GM18858 (cell line): ENCODE measurements at regions not wholly inside any gene's neighbourhood (a gene's known extent, or its start where the extent isn't known, plus 50 kb on each side); places are given as distances from the start of the nearest gene placed in this dataset.

Source experiments
- ATAC-seq: cut with Tn5 transposase; IDR thresholded peaks from one replicate; pipeline ENCODE4 v1.9.1; 2021; ENCODE audit not compliant: unreplicated experiment

DNA sequence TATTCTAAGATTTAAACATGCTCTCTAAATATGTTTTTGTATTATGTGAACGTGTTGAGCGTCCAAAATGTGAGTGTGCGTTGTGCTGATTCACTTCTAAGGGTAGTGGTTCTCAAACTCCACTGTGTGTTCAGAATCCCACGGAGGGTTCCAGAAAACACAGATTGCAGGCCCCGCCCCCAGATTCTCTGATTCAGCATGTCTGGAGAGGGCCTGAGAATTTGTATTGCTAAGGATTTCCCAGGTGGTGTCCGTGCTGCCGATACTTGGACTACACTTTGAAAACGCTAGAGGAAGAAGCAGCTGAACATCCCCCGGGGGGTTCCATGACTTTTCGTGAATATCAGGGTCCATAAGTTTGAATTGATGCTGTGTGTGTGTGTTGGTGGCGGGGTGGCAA, 1043.2 kb upstream of the WWC1 start:
- ATAC-seq: no peak

DNA sequence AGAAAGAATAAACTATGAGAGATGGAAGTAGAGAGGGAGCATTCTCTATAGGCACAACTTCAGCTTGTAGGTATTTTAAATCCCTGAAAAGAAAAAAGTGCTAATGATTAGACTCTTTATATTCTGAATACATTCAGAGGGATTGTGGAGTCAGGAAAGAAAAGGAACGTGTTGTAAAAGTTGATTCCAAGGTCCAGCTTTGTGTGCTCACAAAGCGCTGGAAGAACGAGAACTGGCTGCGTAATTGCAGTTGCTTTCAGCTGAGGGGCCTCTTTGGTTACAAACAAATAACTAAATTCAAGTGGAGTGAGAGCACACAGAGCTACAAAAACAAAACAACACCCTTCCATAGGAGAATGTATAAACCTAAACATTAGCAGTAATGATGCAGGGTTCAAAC, 1040.4 kb upstream of the WWC1 start:
- no peak for ATAC-seq

DNA sequence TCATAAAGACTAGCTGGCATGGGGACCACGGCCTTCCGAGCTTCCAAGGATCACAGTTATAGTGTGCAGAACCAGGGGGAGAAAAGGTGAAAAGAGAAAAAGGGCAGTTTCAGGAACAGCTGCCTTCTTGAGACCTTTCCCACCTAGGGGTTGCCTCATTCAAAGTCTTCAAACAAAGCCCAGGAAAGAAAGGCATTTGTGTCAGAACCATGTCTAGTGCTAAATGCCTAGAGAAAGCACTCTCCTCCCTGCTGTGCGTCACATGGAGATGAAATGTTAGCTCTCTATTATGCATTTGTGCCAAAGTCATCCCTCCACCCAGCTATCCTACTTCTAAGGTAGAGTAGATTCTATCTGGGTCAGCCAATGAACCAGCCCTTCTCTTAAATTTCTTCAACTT, 1037.3 kb upstream of the WWC1 start:
- no peak for ATAC-seq

DNA sequence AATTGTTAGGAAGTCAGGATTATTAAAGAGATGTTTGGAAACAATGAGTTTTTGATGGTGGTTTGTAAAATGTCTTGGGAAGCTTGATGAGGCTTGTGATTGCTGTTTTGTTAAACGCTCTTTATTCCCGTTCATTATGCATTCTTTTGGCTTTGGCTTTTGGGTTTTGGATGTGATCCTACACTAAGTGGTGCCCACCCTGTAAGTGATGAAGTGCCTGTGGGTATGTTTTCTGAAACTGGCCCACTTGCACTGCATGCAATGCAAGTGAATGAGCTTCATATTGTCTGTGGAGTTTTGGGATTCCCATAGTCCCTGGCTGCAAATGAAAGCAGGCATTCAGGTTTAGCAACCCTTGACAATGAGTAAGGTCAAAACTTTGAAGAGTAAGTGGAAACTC, 1035.5 kb upstream of the WWC1 start:
- ATAC-seq: no peak

DNA sequence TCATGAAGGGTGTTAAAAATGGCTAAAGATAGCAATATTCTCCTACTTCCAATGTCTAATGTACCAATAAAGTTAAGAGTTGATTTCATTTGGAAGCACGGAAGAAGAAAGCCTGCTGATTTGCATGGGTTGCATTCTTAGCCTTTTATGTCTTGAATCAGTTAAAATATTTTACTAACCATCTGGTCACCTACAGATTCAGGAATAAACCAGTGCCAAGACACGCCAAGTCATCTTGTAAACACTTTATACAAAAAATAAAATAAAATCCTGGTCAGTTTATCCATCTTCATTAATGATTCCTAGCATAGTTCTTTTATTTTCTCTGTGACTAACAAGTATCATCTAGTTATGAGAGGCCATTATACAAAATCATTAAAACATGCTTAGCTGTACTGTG, 1031.6 kb upstream of the WWC1 start:
- no peak for ATAC-seq

DNA sequence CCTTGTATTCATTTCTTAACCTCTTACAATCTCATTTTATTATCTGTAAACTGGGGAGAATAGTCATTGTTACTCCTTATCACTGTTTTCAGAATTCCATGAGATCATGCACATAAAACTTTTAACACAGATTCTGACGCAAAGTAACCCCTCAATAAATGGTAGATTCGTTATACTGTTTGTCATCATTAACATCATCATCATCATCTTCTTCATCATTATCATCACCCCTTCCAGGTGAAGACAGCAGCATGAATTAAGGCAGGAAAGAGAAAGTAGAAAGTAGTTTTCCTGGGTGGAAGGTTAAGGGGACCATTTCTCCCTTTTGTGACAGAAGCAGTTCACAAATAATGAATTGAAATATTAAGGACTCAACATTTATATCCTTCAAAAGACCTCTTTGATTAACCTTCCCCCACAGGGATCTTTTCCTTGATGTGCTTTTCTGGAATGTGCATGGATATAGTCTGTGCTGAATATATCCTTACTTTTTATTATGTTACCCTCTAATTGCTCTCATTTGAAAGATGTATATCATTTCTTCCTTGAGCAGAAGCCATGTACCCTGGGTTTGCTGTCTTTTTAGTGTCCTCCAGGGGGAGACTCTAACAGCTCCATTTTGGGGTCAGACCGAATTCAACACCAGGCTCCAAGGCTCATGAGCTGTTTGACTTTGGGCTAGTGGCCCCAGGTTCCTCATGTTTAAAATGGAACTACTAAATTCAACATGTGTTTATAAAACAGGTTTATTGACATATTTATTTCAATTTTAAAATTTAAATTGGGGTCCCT, 1029.9 kb upstream of the WWC1 start:
- ATAC-seq: no peak

DNA sequence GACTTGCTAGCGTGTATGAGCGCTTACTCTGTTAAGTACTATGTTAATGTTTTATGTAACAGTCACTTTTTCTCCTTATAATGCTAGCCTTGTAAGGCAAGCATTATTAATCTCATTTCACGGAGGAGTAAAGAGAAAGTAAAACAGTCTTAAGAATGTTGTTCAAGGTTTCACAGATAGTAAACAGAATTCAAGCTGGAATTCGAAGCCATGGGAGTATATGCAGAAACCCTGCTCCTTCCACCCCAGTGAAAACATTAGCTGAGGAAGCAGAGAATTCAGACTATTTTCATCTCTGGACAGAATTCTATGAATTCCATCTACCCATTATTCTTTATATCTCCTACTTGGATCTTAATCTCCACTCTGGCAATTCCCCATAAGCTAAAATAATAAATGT, 1028.3 kb upstream of the WWC1 start:
- ATAC-seq: no peak

DNA sequence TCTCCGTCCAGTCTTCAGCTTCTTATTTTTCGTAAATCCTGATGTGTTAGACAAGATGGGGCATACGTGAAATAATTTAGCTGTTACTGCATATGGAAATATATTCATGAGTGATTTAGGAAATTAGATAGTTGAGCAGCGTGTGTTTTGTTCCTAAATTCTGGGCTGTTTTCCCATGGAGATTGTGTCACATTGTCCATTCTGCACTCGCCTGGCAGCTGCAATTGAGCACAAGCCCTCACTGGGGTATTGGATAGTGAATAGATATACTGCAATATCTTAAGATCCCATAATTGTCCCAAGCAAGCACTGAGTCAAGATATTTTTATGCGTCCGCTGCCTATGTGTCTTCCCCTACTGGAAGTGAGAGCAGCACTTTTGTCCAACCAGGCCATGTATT, 1027.1 kb upstream of the WWC1 start:
- ATAC-seq: no peak

DNA sequence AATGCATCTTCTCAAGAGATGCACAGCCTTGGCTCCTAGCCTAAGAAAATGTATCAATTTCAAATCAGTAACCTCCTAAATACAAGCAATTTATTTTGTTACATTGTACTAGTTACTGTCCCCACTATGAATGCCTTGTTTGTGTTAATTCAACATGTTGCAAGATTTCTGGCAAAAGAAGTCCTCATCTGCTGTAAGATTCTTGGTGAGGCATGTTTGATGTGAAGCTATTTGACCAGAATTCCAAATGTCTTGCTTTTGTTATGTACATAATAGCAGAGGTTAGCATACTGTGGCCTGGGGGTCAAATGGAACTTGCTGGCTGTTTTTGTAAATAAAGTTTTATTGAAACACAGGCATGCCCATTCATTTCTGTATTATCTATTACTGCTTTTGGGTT, 1023.1 kb upstream of the WWC1 start:
- no peak for ATAC-seq

DNA sequence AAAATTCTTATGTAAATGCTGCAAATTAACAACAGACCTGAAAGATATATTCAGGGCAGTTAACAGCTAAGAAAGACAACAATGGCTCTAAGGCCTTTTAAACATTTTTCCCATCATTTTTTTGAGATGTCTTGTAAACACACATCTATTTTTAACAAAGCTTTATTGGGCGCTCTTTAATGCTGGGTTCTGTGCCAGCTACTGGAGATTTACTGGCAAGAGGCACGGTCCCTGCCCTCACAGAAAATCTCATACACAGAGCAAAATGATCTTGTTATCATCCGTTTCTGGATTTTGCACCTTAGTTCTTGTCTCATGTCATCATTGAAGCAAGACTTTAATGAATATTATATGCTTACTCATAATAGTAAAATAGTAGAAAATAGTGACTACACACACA, 1022.3 kb upstream of the WWC1 start:
- no peak for ATAC-seq

DNA sequence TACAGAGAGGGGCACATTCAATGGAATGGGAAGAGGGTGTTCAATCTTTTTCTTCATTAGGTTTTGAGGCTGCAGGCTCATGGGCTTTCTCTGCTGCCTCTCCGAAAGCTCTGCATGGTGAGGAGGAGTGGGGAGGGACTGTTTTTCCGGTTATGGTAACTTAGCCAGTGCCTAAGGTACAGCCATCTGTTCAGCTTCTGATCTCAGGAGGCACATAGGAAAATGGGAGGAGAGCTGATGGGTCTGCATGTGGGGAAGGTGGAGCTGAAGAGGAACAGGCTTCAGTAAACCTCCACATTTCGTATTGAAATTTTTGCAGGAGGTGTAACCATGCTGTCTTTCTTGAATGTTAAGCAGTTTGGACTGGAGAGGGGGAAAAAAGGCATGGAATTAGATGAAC, 1020.4 kb upstream of the WWC1 start:
- no peak for ATAC-seq

DNA sequence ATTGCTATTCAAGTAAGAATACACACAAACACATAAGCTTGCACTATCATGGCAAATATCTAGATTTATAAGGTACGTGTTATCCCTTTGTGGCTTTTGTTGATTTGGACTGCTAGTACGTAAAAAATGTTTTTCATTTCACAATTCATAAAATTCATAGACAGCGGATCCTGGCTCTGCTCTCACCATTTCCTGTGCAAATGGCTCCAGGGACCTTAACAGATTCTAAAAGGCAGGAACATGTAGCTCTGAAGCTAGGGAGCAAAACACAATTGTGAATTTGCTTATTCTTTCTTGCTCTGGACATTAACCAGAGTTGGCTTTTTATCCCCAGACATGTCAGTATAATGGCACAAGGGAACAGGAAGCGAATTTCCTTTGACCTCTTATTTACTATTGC, 1019.9 kb upstream of the WWC1 start:
- no peak for ATAC-seq

DNA sequence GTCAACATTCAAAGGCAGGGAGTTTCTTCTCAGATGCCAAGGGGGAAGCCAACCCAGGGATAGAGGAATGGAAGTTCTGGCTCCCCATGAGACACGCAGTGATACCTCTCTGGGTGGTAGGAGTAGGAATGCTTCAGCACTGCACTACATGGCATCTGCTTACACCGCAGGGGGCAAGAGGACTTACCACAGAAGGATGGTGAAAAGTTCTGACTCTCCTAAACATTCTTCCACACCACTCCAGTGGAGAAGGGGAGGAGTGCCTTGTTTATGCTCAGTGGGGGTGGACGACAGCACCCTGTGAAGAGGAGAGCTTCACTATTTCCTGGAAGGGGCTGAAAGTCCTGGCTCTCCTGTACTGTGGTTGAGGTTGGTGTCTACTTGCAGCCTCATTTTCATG, 1011.3 kb upstream of the WWC1 start:
- no peak for ATAC-seq

DNA sequence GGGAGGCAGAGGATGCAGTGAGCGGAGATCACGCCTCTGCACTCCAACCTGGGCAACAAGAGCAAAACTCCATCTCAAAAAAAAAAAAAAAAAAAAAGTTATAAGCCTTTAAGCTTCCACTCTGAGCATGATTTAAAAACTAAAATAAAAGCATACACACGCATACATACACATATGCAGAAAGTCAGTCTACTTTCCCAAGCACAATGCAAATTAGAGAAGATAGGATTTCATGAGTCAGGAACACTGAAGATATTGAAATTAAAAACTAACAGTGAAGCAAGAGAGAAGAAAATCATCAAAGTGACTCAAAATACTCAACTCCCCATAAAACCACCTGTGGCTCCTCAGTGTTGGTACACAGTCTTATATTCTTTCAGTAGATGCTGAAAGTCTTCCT, 1009.5 kb upstream of the WWC1 start:
- no peak for ATAC-seq

DNA sequence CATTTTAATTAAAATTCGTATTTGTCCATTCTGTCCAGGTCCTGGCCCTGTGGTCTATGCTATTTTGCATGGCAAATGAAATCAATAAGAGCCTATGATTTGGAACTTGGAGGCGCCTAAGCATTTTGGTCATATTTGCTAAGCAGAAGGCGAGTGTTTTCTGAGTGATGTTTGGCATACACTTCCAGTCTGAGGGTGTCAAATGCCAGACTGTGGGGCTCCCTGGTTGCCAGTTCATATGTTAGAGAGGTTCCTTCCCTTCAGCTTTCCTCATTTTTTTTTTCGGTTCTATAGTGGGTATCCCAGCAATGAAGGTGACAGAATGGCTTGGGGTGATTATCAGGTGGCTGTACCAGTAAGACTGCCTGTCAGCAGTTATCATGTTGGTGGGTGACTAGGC, 1007.8 kb upstream of the WWC1 start:
- no peak for ATAC-seq

DNA sequence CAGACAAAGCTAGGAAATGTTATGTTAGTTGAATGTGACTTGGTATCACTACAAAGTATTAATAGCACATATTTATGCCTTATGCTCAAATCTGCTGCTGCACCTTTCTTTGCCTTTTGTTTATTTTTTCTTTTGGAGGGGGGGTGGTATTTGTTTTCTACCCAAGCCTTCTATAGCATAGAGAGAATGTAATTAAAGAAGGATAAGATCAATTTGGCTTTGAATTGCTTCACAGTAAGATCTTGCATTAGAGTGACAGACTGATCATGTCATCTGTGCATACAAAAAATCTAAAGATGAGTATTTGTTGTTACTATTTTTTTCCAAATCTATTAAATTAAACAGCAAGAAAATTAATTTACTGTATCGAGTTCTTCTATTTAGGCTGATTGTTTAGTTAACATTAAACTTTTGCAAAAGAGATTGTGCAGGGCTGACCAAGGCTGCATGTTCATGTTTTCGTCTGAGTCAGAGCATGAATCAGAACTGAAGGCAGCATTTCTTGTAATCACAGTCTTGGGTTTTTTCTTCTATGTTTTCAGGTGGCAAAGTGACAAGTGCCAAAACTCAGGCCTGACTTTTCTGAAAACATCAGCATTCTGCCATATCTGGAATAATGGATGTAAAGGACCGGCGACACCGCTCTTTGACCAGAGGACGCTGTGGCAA, 1007.1 kb upstream of the WWC1 start:
- no peak for ATAC-seq

DNA sequence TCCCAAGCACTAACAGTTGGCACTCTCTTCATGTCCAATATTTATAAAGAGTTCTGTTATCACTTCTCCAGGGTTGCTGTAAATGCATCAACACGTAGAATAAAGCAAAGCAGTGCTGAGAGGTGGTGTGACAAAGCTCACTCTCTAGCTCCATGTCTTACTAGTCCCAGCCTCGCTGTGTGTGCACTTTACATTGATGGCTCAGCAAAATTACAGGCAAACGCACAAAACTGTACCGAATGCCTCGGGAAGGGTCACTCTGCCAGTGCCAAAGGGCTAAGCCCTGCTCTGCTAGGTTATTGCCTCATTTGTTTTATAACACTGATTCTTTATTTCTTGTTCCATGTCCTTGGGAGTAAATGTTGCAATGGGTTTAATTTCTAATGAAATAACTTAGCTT, 1005.9 kb upstream of the WWC1 start:
- ATAC-seq: no peak

DNA sequence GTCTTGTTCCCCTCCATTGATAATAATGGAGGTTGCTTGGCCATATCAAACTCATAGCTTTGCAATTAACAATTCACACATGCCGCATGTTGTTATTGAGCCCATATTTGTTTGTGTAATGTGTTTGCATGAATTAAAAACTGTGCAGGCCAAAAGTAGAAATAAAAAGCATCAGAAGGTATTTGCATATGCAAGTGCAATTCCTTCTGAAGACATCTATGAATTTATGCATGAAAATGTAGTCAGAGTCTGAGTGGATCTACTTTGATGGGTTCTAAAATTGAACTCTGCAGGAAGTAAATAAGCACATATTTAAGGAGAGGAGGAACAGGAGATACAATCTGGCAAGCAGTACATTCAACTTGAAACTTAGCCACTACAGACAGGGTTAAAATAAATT, 1004.6 kb upstream of the WWC1 start:
- ATAC-seq: no peak

DNA sequence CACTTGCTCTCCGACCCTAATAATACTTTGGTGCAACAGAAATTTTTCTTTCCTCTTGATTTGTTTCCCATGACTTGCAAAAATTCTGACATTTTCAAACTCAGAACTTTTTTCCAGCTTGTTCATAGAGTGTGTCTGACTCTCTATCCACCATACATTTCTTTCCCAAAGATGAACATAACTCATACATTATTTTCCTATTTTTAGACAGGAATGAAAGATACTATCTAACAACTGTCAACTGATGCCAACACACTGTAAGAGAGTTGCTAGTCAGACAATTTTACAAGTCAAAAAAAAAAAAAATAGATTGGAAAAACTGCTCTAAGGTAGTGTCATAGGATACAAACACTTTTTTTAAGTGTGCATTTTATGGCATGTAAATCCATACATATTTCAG, 1001.0 kb upstream of the WWC1 start:
- no peak for ATAC-seq

DNA sequence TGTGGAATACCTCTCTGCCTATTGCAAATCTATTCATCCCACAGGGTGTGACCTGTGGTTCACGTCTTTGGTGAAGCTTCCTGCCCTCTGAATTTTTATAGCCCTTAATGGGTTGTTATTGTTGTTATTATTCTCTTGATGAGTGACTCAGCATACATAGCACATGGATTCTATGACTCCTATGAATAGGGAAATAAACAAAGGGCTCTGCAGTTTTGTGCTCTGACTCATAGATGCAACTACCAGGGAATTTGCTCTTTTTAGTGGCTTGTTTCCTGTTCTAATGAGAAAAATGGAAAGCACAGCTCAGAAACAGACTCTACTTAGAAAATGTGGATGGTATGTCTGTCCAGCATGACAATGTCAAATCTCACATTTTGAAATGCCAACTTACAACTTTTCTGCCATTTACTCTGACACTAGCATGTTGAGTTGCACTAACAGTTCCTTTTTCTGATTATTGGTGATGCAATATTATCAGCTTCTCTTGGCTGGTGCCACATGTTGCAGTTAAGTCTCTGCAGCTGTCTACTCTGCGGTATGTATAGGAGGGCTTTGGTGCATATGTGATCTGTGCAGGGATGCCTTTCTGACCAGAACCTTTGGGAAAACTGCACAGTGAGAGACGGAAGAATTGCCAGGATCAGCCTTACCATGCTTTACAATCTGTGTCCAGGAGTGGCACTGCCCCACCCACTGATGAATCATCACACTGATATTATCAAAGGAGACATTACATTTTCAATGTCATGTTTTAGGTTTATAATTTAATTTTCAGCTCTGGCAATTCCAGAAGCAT, 996.4 kb upstream of the WWC1 start:
- no peak for ATAC-seq

DNA sequence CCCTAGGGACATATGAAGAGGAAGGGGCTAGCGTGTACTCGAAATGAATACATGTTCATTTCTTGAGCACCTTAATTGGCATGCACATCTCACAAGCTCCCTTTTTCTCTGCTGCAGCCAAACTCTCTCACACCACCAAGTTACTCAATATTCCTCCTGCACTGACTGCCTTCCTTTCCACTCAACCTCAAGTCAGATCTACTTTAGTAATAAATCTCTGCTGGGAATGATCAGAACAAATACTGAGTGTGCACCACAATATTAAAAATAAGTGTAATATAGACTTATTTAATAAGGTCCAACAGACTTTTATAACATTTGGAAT, 995.8 kb upstream of the WWC1 start:
- ATAC-seq: no peak

DNA sequence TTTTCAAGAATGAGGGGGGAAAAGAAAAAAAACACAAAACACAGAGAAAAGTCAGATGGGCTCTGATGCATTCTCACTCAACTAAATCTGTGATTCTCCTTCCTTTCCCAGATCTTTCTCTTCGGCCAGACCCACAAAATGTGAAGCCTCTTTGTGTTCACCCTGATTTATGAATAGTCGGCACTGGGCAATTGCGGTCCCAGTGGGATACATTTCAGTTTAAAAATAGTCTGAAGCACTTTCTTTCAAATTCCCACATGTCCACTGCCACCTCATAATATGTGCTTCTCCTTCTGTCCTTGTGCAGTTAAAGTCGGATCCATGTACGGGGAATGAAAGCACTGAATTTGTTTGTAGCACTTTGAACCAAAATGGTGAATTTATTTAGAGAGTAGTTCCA, 995.4 kb upstream of the WWC1 start:
- no peak for ATAC-seq
